ENCODE measurements at regions not wholly inside any gene's neighbourhood (a gene's known extent, or its start where the extent isn't known, plus 50 kb on each side); places are given as distances from the start of the nearest gene placed in this dataset.

DNA sequence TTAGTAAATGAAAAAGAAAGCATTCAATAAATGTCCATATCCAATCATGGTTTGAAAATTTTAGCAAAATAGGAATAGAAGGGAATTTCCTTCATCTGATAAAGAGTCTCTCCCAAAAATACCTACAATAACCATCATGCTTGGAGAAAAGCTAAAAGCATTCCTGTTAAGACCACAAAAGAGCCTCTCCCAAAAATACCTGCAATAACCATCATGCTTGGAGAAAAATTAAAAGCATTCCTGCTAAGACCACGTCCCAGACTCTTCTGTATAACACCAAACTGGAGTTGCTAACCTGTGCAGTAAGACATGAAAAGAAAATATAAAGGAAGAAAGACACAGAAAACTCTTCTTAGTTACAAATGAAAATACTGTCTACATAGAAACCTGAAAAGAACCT, 69.4 kb downstream of the LINC01488 start:
- TF ChIP-seq, protein P1, sequence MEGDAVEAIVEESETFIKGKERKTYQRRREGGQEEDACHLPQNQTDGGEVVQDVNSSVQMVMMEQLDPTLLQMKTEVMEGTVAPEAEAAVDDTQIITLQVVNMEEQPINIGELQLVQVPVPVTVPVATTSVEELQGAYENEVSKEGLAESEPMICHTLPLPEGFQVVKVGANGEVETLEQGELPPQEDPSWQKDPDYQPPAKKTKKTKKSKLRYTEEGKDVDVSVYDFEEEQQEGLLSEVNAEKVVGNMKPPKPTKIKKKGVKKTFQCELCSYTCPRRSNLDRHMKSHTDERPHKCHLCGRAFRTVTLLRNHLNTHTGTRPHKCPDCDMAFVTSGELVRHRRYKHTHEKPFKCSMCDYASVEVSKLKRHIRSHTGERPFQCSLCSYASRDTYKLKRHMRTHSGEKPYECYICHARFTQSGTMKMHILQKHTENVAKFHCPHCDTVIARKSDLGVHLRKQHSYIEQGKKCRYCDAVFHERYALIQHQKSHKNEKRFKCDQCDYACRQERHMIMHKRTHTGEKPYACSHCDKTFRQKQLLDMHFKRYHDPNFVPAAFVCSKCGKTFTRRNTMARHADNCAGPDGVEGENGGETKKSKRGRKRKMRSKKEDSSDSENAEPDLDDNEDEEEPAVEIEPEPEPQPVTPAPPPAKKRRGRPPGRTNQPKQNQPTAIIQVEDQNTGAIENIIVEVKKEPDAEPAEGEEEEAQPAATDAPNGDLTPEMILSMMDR (IDR thresholded peaks at IDR 0.05; ENCODE audit: poor library complexity) = no peak
- TF ChIP-seq EZH2 (IDR thresholded peaks at IDR 0.05; ENCODE audit: borderline replicate concordance) = no peak

Measured in hepatocyte (in vitro differentiated cells).